ENCODE measurements at regions not wholly inside any gene's neighbourhood (a gene's known extent, or its start where the extent isn't known, plus 50 kb on each side); places are given as distances from the start of the nearest gene placed in this dataset.

DNA sequence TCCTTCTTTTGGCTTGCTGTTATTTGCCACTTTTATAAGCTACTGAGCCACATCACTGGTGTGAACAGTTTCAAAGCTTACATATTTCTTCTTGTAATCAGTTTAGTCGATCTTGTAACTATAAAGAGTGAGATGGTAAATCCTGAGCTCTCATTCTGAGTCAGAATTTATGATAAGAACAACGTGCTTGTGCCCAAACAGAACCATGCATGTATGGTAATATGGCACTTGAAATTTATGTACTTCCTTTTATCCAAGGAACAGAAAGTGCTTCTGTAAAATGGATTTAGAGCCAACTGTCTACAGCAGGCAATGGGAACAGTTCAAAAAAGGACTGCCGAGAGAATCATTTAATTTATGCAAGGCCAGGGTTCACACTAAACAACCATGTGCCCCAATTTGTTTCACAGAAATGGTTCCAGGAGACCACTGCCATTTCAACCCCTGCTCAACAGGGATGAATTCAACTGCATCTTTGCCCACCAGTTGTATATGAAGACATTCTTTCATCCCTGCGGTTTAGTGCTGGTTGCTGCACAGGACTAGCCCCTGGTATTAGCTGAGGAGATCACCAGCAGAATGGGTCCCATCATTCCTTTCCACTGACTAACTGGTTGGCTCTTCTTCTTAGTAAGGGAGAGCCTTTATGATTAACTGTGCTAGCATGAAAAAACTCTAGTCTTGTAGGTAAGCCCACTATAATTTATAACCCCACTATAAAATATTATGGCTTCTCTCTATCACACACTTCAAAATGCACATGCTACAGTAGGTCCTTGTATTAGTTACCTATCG is 162.9 kb upstream of the PGRMC2 start:
- no peak overlapping the region for H3K27ac Mint-ChIP-seq (ENCODE audit: unreplicated experiment)
- ChIA-PET POLR2A (no interaction called here), CTCF (no interaction called here)
- H3K36me3 Mint-ChIP-seq (ENCODE audit: insufficient read depth, unreplicated experiment), result no peaks in the 10 kb centered on the region
- no peaks in the 10 kb centered on the region for H3K4me1 ChIP-seq
- intact Hi-C loops (cut with micrococcal nuclease; ENCODE audit: unreplicated experiment), result loop anchor here (5.0 kb wide), 1 partner anchor 202 kb away; no protein-coding TSS in a partner anchor
- BruUV-seq (replicated peaks), result no TSS peak
- H3K27me3 Mint-ChIP-seq (ENCODE audit: insufficient read depth, unreplicated experiment), result no peaks in the 10 kb centered on the region
- H3K4me3 ChIP-seq (ENCODE audit: low read depth, low read length), result no peak overlapping the region
- no peaks in the 10 kb centered on the region for H3K9me3 ChIP-seq
- peaks cover 10% of the 10 kb centered on the region for H3K9me3 Mint-ChIP-seq (ENCODE audit: unreplicated experiment)
- H3K4me3 Mint-ChIP-seq (ENCODE audit: unreplicated experiment), result no peak overlapping the region
- TF ChIP-seq, protein P1, sequence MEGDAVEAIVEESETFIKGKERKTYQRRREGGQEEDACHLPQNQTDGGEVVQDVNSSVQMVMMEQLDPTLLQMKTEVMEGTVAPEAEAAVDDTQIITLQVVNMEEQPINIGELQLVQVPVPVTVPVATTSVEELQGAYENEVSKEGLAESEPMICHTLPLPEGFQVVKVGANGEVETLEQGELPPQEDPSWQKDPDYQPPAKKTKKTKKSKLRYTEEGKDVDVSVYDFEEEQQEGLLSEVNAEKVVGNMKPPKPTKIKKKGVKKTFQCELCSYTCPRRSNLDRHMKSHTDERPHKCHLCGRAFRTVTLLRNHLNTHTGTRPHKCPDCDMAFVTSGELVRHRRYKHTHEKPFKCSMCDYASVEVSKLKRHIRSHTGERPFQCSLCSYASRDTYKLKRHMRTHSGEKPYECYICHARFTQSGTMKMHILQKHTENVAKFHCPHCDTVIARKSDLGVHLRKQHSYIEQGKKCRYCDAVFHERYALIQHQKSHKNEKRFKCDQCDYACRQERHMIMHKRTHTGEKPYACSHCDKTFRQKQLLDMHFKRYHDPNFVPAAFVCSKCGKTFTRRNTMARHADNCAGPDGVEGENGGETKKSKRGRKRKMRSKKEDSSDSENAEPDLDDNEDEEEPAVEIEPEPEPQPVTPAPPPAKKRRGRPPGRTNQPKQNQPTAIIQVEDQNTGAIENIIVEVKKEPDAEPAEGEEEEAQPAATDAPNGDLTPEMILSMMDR (IDR thresholded peaks at IDR 0.05; ENCODE audit: insufficient read depth in 1 of 2, low read depth in 1 of 2, low read length in 1 of 2, severe bottlenecking in 1 of 2, unreplicated experiment in 1 of 2), result no peak
- H3K36me3 ChIP-seq (ENCODE audit: control insufficient read depth, insufficient read depth, low read length), result no peaks in the 10 kb centered on the region
- no peak for DNase-seq
- H3K4me1 Mint-ChIP-seq (ENCODE audit: low read depth, unreplicated experiment), result peaks cover 7% of the 10 kb centered on the region
- H3K27me3 ChIP-seq (replicated peaks; ENCODE audit: control insufficient read depth, insufficient read depth, low read length), result no peaks in the 10 kb centered on the region

DNA sequence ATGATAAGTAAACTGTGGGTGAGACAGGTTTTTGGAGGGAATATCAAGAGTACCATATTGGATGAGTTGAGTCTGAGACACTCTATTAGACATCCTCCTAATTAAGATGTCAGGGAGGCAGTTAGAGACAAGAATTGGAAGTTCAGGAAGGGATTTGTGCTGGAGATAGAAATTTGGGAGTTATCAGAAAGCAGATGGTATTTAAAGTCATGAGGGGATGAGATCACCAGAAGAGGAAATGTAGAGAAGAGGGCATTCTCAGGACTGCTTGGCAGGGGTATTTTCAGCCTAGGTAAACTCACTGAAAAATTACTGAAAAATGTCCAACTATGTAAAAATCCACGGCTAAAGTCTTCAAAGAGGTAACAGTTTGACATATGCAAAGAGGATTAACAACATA is 161.6 kb upstream of the PGRMC2 start:
- H3K4me3 Mint-ChIP-seq (ENCODE audit: unreplicated experiment), result no peak overlapping the region
- no peaks in the 10 kb centered on the region for H3K36me3 ChIP-seq (ENCODE audit: control insufficient read depth, insufficient read depth, low read length)
- no peaks in the 10 kb centered on the region for H3K4me1 ChIP-seq
- no TSS peak for BruUV-seq (replicated peaks)
- H3K27me3 ChIP-seq (replicated peaks; ENCODE audit: control insufficient read depth, insufficient read depth, low read length), result no peaks in the 10 kb centered on the region
- peaks cover 23% of the 10 kb centered on the region for H3K9me3 Mint-ChIP-seq (ENCODE audit: unreplicated experiment)
- peaks cover under 1% of the 10 kb centered on the region for H3K4me1 Mint-ChIP-seq (ENCODE audit: low read depth, unreplicated experiment)
- no peaks in the 10 kb centered on the region for H3K9me3 ChIP-seq
- POLR2A ChIA-PET, result no interaction called here
- intact Hi-C loops (cut with micrococcal nuclease; ENCODE audit: unreplicated experiment), result no loop called here
- TF ChIP-seq, protein P1 (IDR thresholded peaks at IDR 0.05; ENCODE audit: insufficient read depth in 1 of 2, low read depth in 1 of 2, low read length in 1 of 2, severe bottlenecking in 1 of 2, unreplicated experiment in 1 of 2), result no peak
- CTCF ChIA-PET, result no interaction called here
- DNase-seq, result no peak
- no peaks in the 10 kb centered on the region for H3K27me3 Mint-ChIP-seq (ENCODE audit: insufficient read depth, unreplicated experiment)
- no peak overlapping the region for H3K27ac Mint-ChIP-seq (ENCODE audit: unreplicated experiment)
- H3K4me3 ChIP-seq (ENCODE audit: low read depth, low read length), result no peak overlapping the region
- H3K36me3 Mint-ChIP-seq (ENCODE audit: insufficient read depth, unreplicated experiment), result no peaks in the 10 kb centered on the region

DNA sequence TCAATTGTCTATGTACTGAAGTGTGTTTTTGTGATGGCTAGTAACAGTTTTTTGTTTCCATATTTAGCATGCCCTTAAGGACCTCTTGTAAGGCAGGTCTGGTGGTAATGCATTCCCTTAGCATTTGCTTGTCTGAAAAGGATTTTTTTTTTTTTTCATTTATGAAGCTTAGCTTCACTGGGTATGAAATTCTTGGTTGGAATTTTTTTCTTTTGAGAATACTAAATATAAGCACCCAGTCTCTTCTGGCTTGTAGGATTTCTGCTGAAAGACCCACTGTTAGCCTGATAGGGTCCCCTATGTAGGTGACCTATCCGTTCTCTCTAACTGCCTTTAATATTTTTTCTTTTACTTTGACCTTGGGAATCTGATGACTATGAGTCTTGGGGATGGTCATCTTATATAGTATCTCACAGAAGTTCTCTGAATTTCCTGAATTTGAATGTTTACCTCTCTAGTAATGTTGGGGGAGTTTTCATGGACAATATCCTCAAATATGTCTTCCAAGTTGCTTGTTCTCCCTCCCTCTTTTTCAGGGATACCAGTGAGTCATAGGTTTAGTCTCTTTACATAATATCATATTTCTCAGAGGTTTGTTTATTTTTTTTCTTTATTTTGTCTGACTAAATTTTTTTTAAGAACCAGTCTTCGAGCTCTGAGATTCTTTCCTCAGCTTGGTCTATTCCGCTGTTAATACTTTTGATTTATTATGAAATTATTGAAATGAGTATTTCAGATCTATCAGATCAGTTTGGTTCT is 157.1 kb upstream of the PGRMC2 start:
- no peak overlapping the region for H3K4me3 ChIP-seq (ENCODE audit: low read depth, low read length)
- no peak overlapping the region for H3K27ac Mint-ChIP-seq (ENCODE audit: unreplicated experiment)
- H3K9me3 ChIP-seq, result peaks cover 11% of the 10 kb centered on the region; the same call in 1 of the 2 replicates
- POLR2A ChIA-PET, result no interaction called here
- H3K27me3 ChIP-seq (replicated peaks; ENCODE audit: control insufficient read depth, insufficient read depth, low read length), result no peaks in the 10 kb centered on the region
- no peaks in the 10 kb centered on the region for H3K36me3 ChIP-seq (ENCODE audit: control insufficient read depth, insufficient read depth, low read length)
- TF ChIP-seq, protein P1 (IDR thresholded peaks at IDR 0.05; ENCODE audit: insufficient read depth in 1 of 2, low read depth in 1 of 2, low read length in 1 of 2, severe bottlenecking in 1 of 2, unreplicated experiment in 1 of 2), result no peak
- H3K4me1 ChIP-seq, result no peaks in the 10 kb centered on the region
- CTCF ChIA-PET, result no interaction called here
- no peaks in the 10 kb centered on the region for H3K27me3 Mint-ChIP-seq (ENCODE audit: insufficient read depth, unreplicated experiment)
- peaks cover 56% of the 10 kb centered on the region for H3K9me3 Mint-ChIP-seq (ENCODE audit: unreplicated experiment)
- intact Hi-C loops (cut with micrococcal nuclease; ENCODE audit: unreplicated experiment), result no loop called here
- DNase-seq, result no peak
- peaks cover 6% of the 10 kb centered on the region for H3K36me3 Mint-ChIP-seq (ENCODE audit: insufficient read depth, unreplicated experiment)
- BruUV-seq (replicated peaks), result no TSS peak
- no peaks in the 10 kb centered on the region for H3K4me1 Mint-ChIP-seq (ENCODE audit: low read depth, unreplicated experiment)
- no peak overlapping the region for H3K4me3 Mint-ChIP-seq (ENCODE audit: unreplicated experiment)

Data from Caco-2 (cell line).